SJCRH30 (cell line): ENCODE measurements at regions not wholly inside any gene's neighbourhood (a gene's known extent, or its start where the extent isn't known, plus 50 kb on each side); places are given as distances from the start of the nearest gene placed in this dataset.

Experiments used
- DNase-seq, 2 experiments: peaks; one replicate each; pipeline ENCODE4 v3.0.0-alpha.2; 2015 to 2020
- H3K27ac ChIP-seq: fragments of 250-450 bp; sonication (Bioruptor Pico); 2 replicates; pipeline ENCODE4 v1.5.1; 2020; ENCODE audit warnings: mild to moderate bottlenecking, moderate library complexity
- H3K27me3 ChIP-seq: fragments of 250-450 bp; sonication (Bioruptor Pico); 2 replicates; pipeline ENCODE4 v1.5.1; 2020; ENCODE audit warnings: mild to moderate bottlenecking, moderate library complexity
- H3K36me3 ChIP-seq: fragments of 250-450 bp; sonication (Bioruptor Pico); 2 replicates; pipeline ENCODE4 v1.5.1; 2020; ENCODE audit warnings: mild to moderate bottlenecking, moderate library complexity
- H3K4me1 ChIP-seq: fragments of 250-450 bp; sonication (Bioruptor Pico); 2 replicates; pipeline ENCODE4 v1.5.1; 2020; ENCODE audit warnings: mild to moderate bottlenecking, moderate library complexity
- H3K4me3 ChIP-seq: fragments of 250-450 bp; sonication (Bioruptor Pico); 2 replicates; pipeline ENCODE4 v1.5.1; 2020; ENCODE audit warnings: mild to moderate bottlenecking, moderate library complexity
- H3K9me3 ChIP-seq: fragments of 250-450 bp; sonication (Bioruptor Pico); replicated peaks from 2 replicates; pipeline ENCODE4 v1.5.1; 2020; ENCODE audit warnings: mild to moderate bottlenecking, moderate library complexity

- no peaks in the 10 kb centered on the region for H3K9me3 ChIP-seq
- no peaks in the 10 kb centered on the region for H3K4me1 ChIP-seq
- H3K27me3 ChIP-seq = no peaks in the 10 kb centered on the region
- no peak for DNase-seq
- no peak overlapping the region for H3K27ac ChIP-seq
- no peak overlapping the region for H3K4me3 ChIP-seq
- H3K36me3 ChIP-seq = no peaks in the 10 kb centered on the region
Measured at GRCh38 chr1:192756847-192757246, 52.0 kb upstream of the RGS2 start.

GRCh38 chr1:192758492-192758891, 50.3 kb upstream of the RGS2 start:
- Histone ChIP-seq H3K36me3 (no peaks in the 10 kb centered on the region), H3K27ac (no peak overlapping the region), H3K4me1 (no peaks in the 10 kb centered on the region), H3K27me3 (no peaks in the 10 kb centered on the region), H3K9me3 (no peaks in the 10 kb centered on the region), H3K4me3 (no peak overlapping the region)
- DNase-seq = no peak
